Fibroblast of villous mesenchyme (primary cell): ENCODE measurements at regions not wholly inside any gene's neighbourhood (a gene's known extent, or its start where the extent isn't known, plus 50 kb on each side); places are given as distances from the start of the nearest gene placed in this dataset.

Experiments used
- DNase-seq: peaks from one replicate; pipeline ENCODE4 v3.0.0-alpha.2; 2010; ENCODE audit warnings: low read depth
- H3K4me3 ChIP-seq: 2 replicates; pipeline ENCODE4 v1.5.1; 2011; ENCODE audit warnings: low read depth, mild to moderate bottlenecking, low read length
- TF ChIP-seq, protein P1 (sequence below): IDR thresholded peaks from 2 replicates; pipeline ENCODE4 v1.5.1; 2012; ENCODE audit warnings: low read depth, mild to moderate bottlenecking, low read length; ENCODE audit not compliant: insufficient read depth

- H3K4me3 ChIP-seq, result no peak overlapping the region
- TF ChIP-seq, protein P1, sequence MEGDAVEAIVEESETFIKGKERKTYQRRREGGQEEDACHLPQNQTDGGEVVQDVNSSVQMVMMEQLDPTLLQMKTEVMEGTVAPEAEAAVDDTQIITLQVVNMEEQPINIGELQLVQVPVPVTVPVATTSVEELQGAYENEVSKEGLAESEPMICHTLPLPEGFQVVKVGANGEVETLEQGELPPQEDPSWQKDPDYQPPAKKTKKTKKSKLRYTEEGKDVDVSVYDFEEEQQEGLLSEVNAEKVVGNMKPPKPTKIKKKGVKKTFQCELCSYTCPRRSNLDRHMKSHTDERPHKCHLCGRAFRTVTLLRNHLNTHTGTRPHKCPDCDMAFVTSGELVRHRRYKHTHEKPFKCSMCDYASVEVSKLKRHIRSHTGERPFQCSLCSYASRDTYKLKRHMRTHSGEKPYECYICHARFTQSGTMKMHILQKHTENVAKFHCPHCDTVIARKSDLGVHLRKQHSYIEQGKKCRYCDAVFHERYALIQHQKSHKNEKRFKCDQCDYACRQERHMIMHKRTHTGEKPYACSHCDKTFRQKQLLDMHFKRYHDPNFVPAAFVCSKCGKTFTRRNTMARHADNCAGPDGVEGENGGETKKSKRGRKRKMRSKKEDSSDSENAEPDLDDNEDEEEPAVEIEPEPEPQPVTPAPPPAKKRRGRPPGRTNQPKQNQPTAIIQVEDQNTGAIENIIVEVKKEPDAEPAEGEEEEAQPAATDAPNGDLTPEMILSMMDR, result no peak
- no peak for DNase-seq
These were observed 154.2 kb downstream of the KIF4B start for GRCh38 chr5:155167736-155168135.

GRCh38 chr5:155181542-155181941 is 168.0 kb downstream of the KIF4B start:
- H3K4me3 ChIP-seq, result no peak overlapping the region
- no peak for DNase-seq
- TF ChIP-seq, protein P1, result no peak

GRCh38 chr5:155189476-155189875 is 175.9 kb downstream of the KIF4B start:
- TF ChIP-seq, protein P1, result no peak
- DNase-seq, result no peak

DNA sequence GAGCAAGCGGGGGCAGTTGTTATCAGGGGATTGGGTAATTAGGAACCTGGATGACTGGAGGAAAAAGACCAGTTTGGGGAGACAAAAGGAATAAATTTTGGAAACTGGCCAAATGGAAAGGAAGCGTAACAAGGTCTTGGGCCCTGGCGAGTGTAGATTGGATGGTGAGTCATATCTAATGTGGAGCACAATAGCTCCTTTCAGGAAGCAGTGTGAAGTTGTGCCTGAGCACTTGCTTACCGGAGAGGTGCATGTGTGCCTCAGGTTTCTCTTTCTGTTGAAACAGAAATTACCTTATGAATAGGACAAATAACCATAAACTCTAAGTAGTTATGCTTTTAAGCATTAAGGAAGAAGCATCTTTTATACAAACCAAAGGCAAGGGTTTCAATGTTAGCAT is 176.4 kb downstream of the KIF4B start:
- TF ChIP-seq, protein P1, result no peak
- H3K4me3 ChIP-seq, result no peak overlapping the region
- no peak for DNase-seq

More at GRCh38 chr5:155189476-155189875, 175.9 kb downstream of the KIF4B start:
- H3K4me3 ChIP-seq, result no peak overlapping the region

DNA sequence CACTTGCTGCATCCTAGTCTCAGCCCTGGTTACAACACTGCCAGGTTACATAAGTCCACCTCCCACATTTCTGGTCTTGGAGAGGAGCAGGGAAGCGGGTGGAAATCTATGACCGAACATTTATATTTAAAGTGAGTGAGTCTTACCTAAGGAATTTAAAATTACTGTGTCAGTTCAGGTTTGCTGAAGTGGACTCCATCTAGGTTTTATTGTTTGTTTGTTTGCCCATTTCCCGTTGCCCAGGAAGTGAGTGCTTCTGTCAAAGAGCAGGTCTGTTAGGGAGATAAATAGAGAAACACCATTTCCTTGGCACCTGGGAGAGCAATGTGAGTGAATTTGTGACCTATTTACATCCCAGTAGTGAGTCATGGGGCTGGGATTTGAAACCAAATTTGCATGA is 179.5 kb downstream of the KIF4B start:
- TF ChIP-seq, protein P1, result no peak
- DNase-seq, result no peak
- no peak overlapping the region for H3K4me3 ChIP-seq

GRCh38 chr5:155193483-155194107 is 180.0 kb downstream of the KIF4B start:
- TF ChIP-seq, protein P1, result no peak
- DNase-seq, result no peak
- H3K4me3 ChIP-seq, result no peak overlapping the region

- DNase-seq, result no peak
- TF ChIP-seq, protein P1, result no peak
- no peak overlapping the region for H3K4me3 ChIP-seq
These were observed 187.1 kb downstream of the KIF4B start for GRCh38 chr5:155200608-155201007.
